Glutamatergic neuron (in vitro differentiated cells): ENCODE measurements at regions not wholly inside any gene's neighbourhood (a gene's known extent, or its start where the extent isn't known, plus 50 kb on each side); places are given as distances from the start of the nearest gene placed in this dataset.

Source experiments
- DNase-seq: peaks from one replicate; pipeline ENCODE4 v3.0.0; 2022
- H3K27ac Mint-ChIP-seq: one replicate; pipeline ENCODE4 v1.8.0; 2020; ENCODE audit warnings: mild to moderate bottlenecking, mixed read lengths, inconsistent platforms; ENCODE audit not compliant: unreplicated experiment
- H3K27me3 Mint-ChIP-seq: one replicate; pipeline ENCODE4 v1.8.0; 2020; ENCODE audit warnings: mild to moderate bottlenecking, moderate library complexity, mixed read lengths, inconsistent platforms; ENCODE audit not compliant: unreplicated experiment
- H3K36me3 Mint-ChIP-seq: one replicate; pipeline ENCODE4 v1.8.0; 2020; ENCODE audit warnings: mild to moderate bottlenecking, mixed read lengths, inconsistent platforms; ENCODE audit not compliant: unreplicated experiment
- H3K4me1 Mint-ChIP-seq: one replicate; pipeline ENCODE4 v1.8.0; 2020; ENCODE audit warnings: mild to moderate bottlenecking, low read depth, mixed read lengths, inconsistent platforms; ENCODE audit not compliant: unreplicated experiment
- H3K4me3 Mint-ChIP-seq: one replicate; pipeline ENCODE4 v1.8.0; 2020; ENCODE audit warnings: mild to moderate bottlenecking, mixed read lengths, inconsistent platforms; ENCODE audit not compliant: unreplicated experiment
- H3K9me3 Mint-ChIP-seq: one replicate; pipeline ENCODE4 v1.8.0; 2020; ENCODE audit warnings: mild to moderate bottlenecking, moderate library complexity, mixed read lengths, inconsistent platforms; ENCODE audit not compliant: unreplicated experiment
- CTCF ChIP-seq: fragments of 200-600 bp; sonication (generic); IDR thresholded peaks from one replicate; pipeline ENCODE4 v1.5.0; 2021; ENCODE audit not compliant: partially characterized antibody, unreplicated experiment

- DNase-seq: no peak
- H3K27ac Mint-ChIP-seq: no peak overlapping the region
- no peak overlapping the region for H3K4me3 Mint-ChIP-seq
- H3K27me3 Mint-ChIP-seq: peaks cover under 1% of the 10 kb centered on the region
- H3K36me3 Mint-ChIP-seq: peaks cover 8% of the 10 kb centered on the region
- H3K9me3 Mint-ChIP-seq: peaks cover 13% of the 10 kb centered on the region
- H3K4me1 Mint-ChIP-seq: no peaks in the 10 kb centered on the region
- no peak for TF ChIP-seq CTCF
Measured at GRCh38 chr22:48393041-48393370, 1434.7 kb downstream of the BRD1 start.

DNA sequence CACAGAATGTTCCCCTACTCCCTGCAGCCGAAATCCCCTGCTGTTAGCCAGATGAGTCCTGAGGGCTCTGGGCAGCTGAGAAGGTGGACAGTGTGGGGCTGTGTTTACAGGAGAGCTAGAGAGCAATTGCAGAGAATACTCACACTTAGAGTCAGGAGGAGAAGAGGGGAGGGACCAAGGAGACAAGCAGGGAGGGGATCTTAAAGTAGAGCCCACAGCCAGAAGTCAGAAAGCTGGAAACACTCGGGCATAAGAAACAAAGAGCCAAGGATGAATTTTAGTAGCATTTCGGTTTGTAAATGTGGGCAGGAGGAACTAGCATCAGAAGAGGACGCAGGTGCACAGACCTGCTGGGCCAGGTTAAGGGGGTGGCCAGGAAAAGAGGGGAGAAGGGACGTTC, 1435.9 kb downstream of the BRD1 start:
- no peaks in the 10 kb centered on the region for H3K4me1 Mint-ChIP-seq
- no peaks in the 10 kb centered on the region for H3K27me3 Mint-ChIP-seq
- peaks cover 4% of the 10 kb centered on the region for H3K36me3 Mint-ChIP-seq
- no peak overlapping the region for H3K27ac Mint-ChIP-seq
- no peak overlapping the region for H3K4me3 Mint-ChIP-seq
- no peak for TF ChIP-seq CTCF
- peaks cover 9% of the 10 kb centered on the region for H3K9me3 Mint-ChIP-seq
- no peak for DNase-seq

DNA sequence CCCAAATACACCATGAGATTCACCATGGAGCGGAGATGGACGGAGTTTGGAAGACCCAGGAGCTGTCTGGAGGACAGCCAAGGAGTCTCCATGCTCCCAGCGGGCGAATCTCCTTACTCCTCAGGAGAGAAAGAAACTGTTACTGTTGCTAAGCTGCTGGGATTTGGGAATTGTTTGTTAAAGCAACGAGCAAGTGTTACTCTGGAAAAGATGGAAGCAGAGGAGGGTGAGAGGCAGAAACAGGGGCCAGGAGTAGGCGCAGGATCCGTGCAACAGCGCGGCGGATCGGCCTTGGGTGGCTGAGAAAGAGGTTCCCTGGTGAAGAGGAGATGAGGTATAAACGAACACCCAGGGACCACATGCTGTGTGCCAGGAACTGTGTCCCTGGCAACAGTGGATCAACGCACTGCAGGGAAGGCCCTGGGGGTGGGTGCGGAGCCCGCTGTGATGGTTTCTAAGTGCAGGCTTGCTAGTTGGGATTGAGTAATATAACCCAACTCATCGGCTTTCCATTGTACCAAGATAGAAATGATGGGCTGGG, 1436.4 kb downstream of the BRD1 start:
- Mint-ChIP-seq H3K36me3 (peaks cover 4% of the 10 kb centered on the region), H3K4me3 (no peak overlapping the region), H3K9me3 (peaks cover 8% of the 10 kb centered on the region), H3K27ac (no peak overlapping the region), H3K27me3 (no peaks in the 10 kb centered on the region), H3K4me1 (no peaks in the 10 kb centered on the region)
- TF ChIP-seq CTCF: no peak
- DNase-seq: no peak

- Mint-ChIP-seq H3K4me1 (no peaks in the 10 kb centered on the region), H3K36me3 (peaks cover 4% of the 10 kb centered on the region), H3K4me3 (no peak overlapping the region), H3K27me3 (no peaks in the 10 kb centered on the region), H3K27ac (no peak overlapping the region), H3K9me3 (peaks cover 3% of the 10 kb centered on the region)
- no peak for TF ChIP-seq CTCF
- DNase-seq: no peak
Measured at GRCh38 chr22:48389916-48390315, 1437.8 kb downstream of the BRD1 start.

- Mint-ChIP-seq H3K27ac (no peak overlapping the region), H3K4me3 (no peak overlapping the region), H3K4me1 (no peaks in the 10 kb centered on the region), H3K27me3 (no peaks in the 10 kb centered on the region), H3K9me3 (peaks cover 6% of the 10 kb centered on the region), H3K36me3 (no peaks in the 10 kb centered on the region)
- no peak for DNase-seq
- TF ChIP-seq CTCF: no peak
Measured at GRCh38 chr22:48382197-48382596, 1445.5 kb downstream of the BRD1 start.
